ENCODE measurements at regions not wholly inside any gene's neighbourhood (a gene's known extent, or its start where the extent isn't known, plus 50 kb on each side); places are given as distances from the start of the nearest gene placed in this dataset.

DNA sequence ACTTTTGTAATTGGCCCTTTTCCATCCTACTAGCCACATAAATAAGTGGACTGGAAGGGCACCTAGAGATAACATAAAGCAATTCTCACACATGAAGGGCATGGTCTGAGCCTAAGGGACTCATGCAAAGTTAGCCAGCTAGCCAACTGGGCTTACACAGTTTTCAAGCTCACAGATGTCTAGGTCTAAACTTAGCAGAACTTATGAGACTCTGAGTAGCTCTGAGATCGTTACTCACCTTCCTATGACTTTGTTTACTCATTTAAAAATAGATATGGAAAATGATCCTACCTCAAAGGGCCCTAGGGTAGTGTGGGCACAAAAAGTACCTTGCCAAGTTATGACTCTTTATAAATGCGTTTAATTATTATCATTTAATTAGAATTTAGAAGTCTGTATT lies 410.4 kb upstream of the MPDZ start:
- TF ChIP-seq NFRKB (IDR thresholded peaks at IDR 0.05; ENCODE audit: low read depth): no peak
- no peak for TF ChIP-seq ZNF175 (CRISPR knock-in tag; IDR thresholded peaks at IDR 0.05; ENCODE audit: low read depth)
- TF ChIP-seq ETV5 (CRISPR knock-in tag; IDR thresholded peaks at IDR 0.05; ENCODE audit: low read depth): no peak
- TF ChIP-seq ATF2 (CRISPR knock-in tag; IDR thresholded peaks at IDR 0.05): no peak
- TF ChIP-seq SMAD2 (IDR thresholded peaks at IDR 0.05; ENCODE audit: low read depth, low read length): no peak
- TF ChIP-seq ZNF263 (CRISPR knock-in tag; IDR thresholded peaks at IDR 0.05; ENCODE audit: borderline replicate concordance): no peak
- no peak for TF ChIP-seq POLR2AphosphoS2 (IDR thresholded peaks at IDR 0.05; ENCODE audit: low read length)
- TF ChIP-seq HCFC1 (IDR thresholded peaks at IDR 0.05; ENCODE audit: low read depth, low read length): no peak

All from K562 (cell line).